ENCODE measurements at regions not wholly inside any gene's neighbourhood (a gene's known extent, or its start where the extent isn't known, plus 50 kb on each side); places are given as distances from the start of the nearest gene placed in this dataset.

- no peaks in the 10 kb centered on the region for H3K36me3 ChIP-seq (ENCODE audit: insufficient read depth, low read length)
- no peaks in the 10 kb centered on the region for H3K27me3 ChIP-seq (ENCODE audit: insufficient read depth, low read length)
- H3K4me3 ChIP-seq (ENCODE audit: low read length): no peak overlapping the region
- no peak overlapping the region for H2AFZ ChIP-seq (ENCODE audit: low read depth, low read length)
- H3K4me1 ChIP-seq (ENCODE audit: insufficient read depth, low read length): peaks cover 4% of the 10 kb centered on the region
- no peaks in the 10 kb centered on the region for H3K9me3 ChIP-seq (ENCODE audit: low read length)
Observed at GRCh38 chr6:15997586-15998388, 131.1 kb upstream of the MYLIP start.

GRCh38 chr6:15996030-15996429 is 132.9 kb upstream of the MYLIP start:
- Histone ChIP-seq H3K36me3 (ENCODE audit: insufficient read depth, low read length) (no peaks in the 10 kb centered on the region), H3K9me3 (ENCODE audit: low read length) (no peaks in the 10 kb centered on the region), H2AFZ (ENCODE audit: low read depth, low read length) (no peak overlapping the region), H3K4me1 (ENCODE audit: insufficient read depth, low read length) (peaks cover 4% of the 10 kb centered on the region), H3K27me3 (ENCODE audit: insufficient read depth, low read length) (no peaks in the 10 kb centered on the region), H3K4me3 (ENCODE audit: low read length) (no peak overlapping the region)

- H3K36me3 ChIP-seq (ENCODE audit: insufficient read depth, low read length): no peaks in the 10 kb centered on the region
- no peaks in the 10 kb centered on the region for H3K9me3 ChIP-seq (ENCODE audit: low read length)
- H3K27me3 ChIP-seq (ENCODE audit: insufficient read depth, low read length): no peaks in the 10 kb centered on the region
- no peak overlapping the region for H3K4me3 ChIP-seq (ENCODE audit: low read length)
- H2AFZ ChIP-seq (ENCODE audit: low read depth, low read length): no peak overlapping the region
- H3K4me1 ChIP-seq (ENCODE audit: insufficient read depth, low read length): peaks cover 4% of the 10 kb centered on the region
Observed at GRCh38 chr6:15995493-15995892, 133.4 kb upstream of the MYLIP start.

- Histone ChIP-seq H2AFZ (ENCODE audit: low read depth, low read length) (no peak overlapping the region), H3K4me3 (ENCODE audit: low read length) (no peak overlapping the region), H3K27me3 (ENCODE audit: insufficient read depth, low read length) (no peaks in the 10 kb centered on the region), H3K4me1 (ENCODE audit: insufficient read depth, low read length) (peaks cover 4% of the 10 kb centered on the region), H3K36me3 (ENCODE audit: insufficient read depth, low read length) (no peaks in the 10 kb centered on the region), H3K9me3 (ENCODE audit: low read length) (no peaks in the 10 kb centered on the region)
Observed at GRCh38 chr6:15994814-15995459, 133.9 kb upstream of the MYLIP start.

GRCh38 chr6:15993716-15994228 is 135.1 kb upstream of the MYLIP start:
- no peaks in the 10 kb centered on the region for H3K36me3 ChIP-seq (ENCODE audit: insufficient read depth, low read length)
- no peaks in the 10 kb centered on the region for H3K9me3 ChIP-seq (ENCODE audit: low read length)
- H2AFZ ChIP-seq (ENCODE audit: low read depth, low read length): no peak overlapping the region
- peaks cover 4% of the 10 kb centered on the region for H3K4me1 ChIP-seq (ENCODE audit: insufficient read depth, low read length)
- no peaks in the 10 kb centered on the region for H3K27me3 ChIP-seq (ENCODE audit: insufficient read depth, low read length)
- no peak overlapping the region for H3K4me3 ChIP-seq (ENCODE audit: low read length)

GRCh38 chr6:15990179-15990578 is 138.7 kb upstream of the MYLIP start:
- no peaks in the 10 kb centered on the region for H3K9me3 ChIP-seq (ENCODE audit: low read length)
- H3K27me3 ChIP-seq (ENCODE audit: insufficient read depth, low read length): no peaks in the 10 kb centered on the region
- H3K4me1 ChIP-seq (ENCODE audit: insufficient read depth, low read length): peaks cover 20% of the 10 kb centered on the region
- no peak overlapping the region for H2AFZ ChIP-seq (ENCODE audit: low read depth, low read length)
- no peaks in the 10 kb centered on the region for H3K36me3 ChIP-seq (ENCODE audit: insufficient read depth, low read length)
- H3K4me3 ChIP-seq (ENCODE audit: low read length): no peak overlapping the region

- Histone ChIP-seq H3K9me3 (ENCODE audit: low read length) (no peaks in the 10 kb centered on the region), H3K27me3 (ENCODE audit: insufficient read depth, low read length) (no peaks in the 10 kb centered on the region), H3K4me3 (ENCODE audit: low read length) (no peak overlapping the region), H3K36me3 (ENCODE audit: insufficient read depth, low read length) (no peaks in the 10 kb centered on the region), H2AFZ (ENCODE audit: low read depth, low read length) (no peak overlapping the region), H3K4me1 (ENCODE audit: insufficient read depth, low read length) (peaks cover 20% of the 10 kb centered on the region)
Observed at GRCh38 chr6:15989397-15989796, 139.5 kb upstream of the MYLIP start.

GRCh38 chr6:15987569-15987968 is 141.3 kb upstream of the MYLIP start:
- Histone ChIP-seq H3K4me1 (ENCODE audit: insufficient read depth, low read length) (peaks cover 20% of the 10 kb centered on the region), H3K36me3 (ENCODE audit: insufficient read depth, low read length) (no peaks in the 10 kb centered on the region), H3K4me3 (ENCODE audit: low read length) (no peak overlapping the region), H3K9me3 (ENCODE audit: low read length) (no peaks in the 10 kb centered on the region), H2AFZ (ENCODE audit: low read depth, low read length) (no peak overlapping the region), H3K27me3 (ENCODE audit: insufficient read depth, low read length) (no peaks in the 10 kb centered on the region)

- Histone ChIP-seq H3K27me3 (ENCODE audit: insufficient read depth, low read length) (no peaks in the 10 kb centered on the region), H2AFZ (ENCODE audit: low read depth, low read length) (no peak overlapping the region), H3K36me3 (ENCODE audit: insufficient read depth, low read length) (no peaks in the 10 kb centered on the region), H3K4me3 (ENCODE audit: low read length) (no peak overlapping the region), H3K4me1 (ENCODE audit: insufficient read depth, low read length) (peaks cover 20% of the 10 kb centered on the region), H3K9me3 (ENCODE audit: low read length) (no peaks in the 10 kb centered on the region)
Observed at GRCh38 chr6:15986027-15986629, 142.8 kb upstream of the MYLIP start.

GRCh38 chr6:15985379-15985959 is 143.4 kb upstream of the MYLIP start:
- H3K36me3 ChIP-seq (ENCODE audit: insufficient read depth, low read length): no peaks in the 10 kb centered on the region
- H3K9me3 ChIP-seq (ENCODE audit: low read length): no peaks in the 10 kb centered on the region
- H3K4me3 ChIP-seq (ENCODE audit: low read length): no peak overlapping the region
- no peaks in the 10 kb centered on the region for H3K27me3 ChIP-seq (ENCODE audit: insufficient read depth, low read length)
- H2AFZ ChIP-seq (ENCODE audit: low read depth, low read length): no peak overlapping the region
- H3K4me1 ChIP-seq (ENCODE audit: insufficient read depth, low read length): peaks cover 20% of the 10 kb centered on the region

GRCh38 chr6:15981956-15982355 is 146.9 kb upstream of the MYLIP start:
- H3K4me1 ChIP-seq (ENCODE audit: insufficient read depth, low read length): peaks cover 3% of the 10 kb centered on the region
- no peaks in the 10 kb centered on the region for H3K9me3 ChIP-seq (ENCODE audit: low read length)
- no peaks in the 10 kb centered on the region for H3K27me3 ChIP-seq (ENCODE audit: insufficient read depth, low read length)
- no peak overlapping the region for H3K4me3 ChIP-seq (ENCODE audit: low read length)
- H2AFZ ChIP-seq (ENCODE audit: low read depth, low read length): no peak overlapping the region
- H3K36me3 ChIP-seq (ENCODE audit: insufficient read depth, low read length): no peaks in the 10 kb centered on the region

- Histone ChIP-seq H2AFZ (ENCODE audit: low read depth, low read length) (no peak overlapping the region), H3K4me3 (ENCODE audit: low read length) (no peak overlapping the region), H3K36me3 (ENCODE audit: insufficient read depth, low read length) (no peaks in the 10 kb centered on the region), H3K9me3 (ENCODE audit: low read length) (no peaks in the 10 kb centered on the region), H3K27me3 (ENCODE audit: insufficient read depth, low read length) (no peaks in the 10 kb centered on the region), H3K4me1 (ENCODE audit: insufficient read depth, low read length) (no peaks in the 10 kb centered on the region)
Observed at GRCh38 chr6:15980801-15981200, 148.1 kb upstream of the MYLIP start.

GRCh38 chr6:15978426-15978825 is 150.5 kb upstream of the MYLIP start:
- H2AFZ ChIP-seq (ENCODE audit: low read depth, low read length): no peak overlapping the region
- no peak overlapping the region for H3K4me3 ChIP-seq (ENCODE audit: low read length)
- H3K27me3 ChIP-seq (ENCODE audit: insufficient read depth, low read length): no peaks in the 10 kb centered on the region
- H3K36me3 ChIP-seq (ENCODE audit: insufficient read depth, low read length): no peaks in the 10 kb centered on the region
- no peaks in the 10 kb centered on the region for H3K9me3 ChIP-seq (ENCODE audit: low read length)
- no peaks in the 10 kb centered on the region for H3K4me1 ChIP-seq (ENCODE audit: insufficient read depth, low read length)

Measured in neuron (in vitro differentiated cells).